ENCODE measurements at regions not wholly inside any gene's neighbourhood (a gene's known extent, or its start where the extent isn't known, plus 50 kb on each side); places are given as distances from the start of the nearest gene placed in this dataset.
"Not testable (repeated sequence)": the region's sequence is repeated elsewhere in the genome, so short reads cannot be mapped to it uniquely, and the experiment has no call there.

DNA sequence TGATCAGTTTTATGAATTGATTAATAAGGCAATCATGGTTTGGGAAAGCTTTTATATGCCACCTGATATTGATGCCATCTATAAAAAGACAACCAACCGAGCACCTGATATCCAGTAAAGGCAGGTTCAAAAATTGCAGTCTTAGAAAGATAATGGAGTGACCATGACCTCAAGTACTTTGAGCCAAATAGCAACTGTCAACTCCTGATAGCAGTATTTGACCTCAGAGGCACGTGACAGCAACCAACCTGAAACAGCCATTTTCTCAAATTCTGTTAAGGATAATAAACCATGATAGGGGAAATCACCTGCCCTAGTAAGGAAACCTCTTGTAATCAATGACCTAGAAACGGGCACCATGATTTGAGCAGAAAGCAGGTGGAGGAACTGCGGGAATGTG lies 77.1 kb upstream of the NFE2L3 start:
- DNase-seq (ENCODE audit: low read depth in 3 of 3), result no peak

GRCh38 chr7:26076691-26077090 lies 75.3 kb upstream of the NFE2L3 start:
- no peak for DNase-seq (ENCODE audit: low read depth in 3 of 3)

DNA sequence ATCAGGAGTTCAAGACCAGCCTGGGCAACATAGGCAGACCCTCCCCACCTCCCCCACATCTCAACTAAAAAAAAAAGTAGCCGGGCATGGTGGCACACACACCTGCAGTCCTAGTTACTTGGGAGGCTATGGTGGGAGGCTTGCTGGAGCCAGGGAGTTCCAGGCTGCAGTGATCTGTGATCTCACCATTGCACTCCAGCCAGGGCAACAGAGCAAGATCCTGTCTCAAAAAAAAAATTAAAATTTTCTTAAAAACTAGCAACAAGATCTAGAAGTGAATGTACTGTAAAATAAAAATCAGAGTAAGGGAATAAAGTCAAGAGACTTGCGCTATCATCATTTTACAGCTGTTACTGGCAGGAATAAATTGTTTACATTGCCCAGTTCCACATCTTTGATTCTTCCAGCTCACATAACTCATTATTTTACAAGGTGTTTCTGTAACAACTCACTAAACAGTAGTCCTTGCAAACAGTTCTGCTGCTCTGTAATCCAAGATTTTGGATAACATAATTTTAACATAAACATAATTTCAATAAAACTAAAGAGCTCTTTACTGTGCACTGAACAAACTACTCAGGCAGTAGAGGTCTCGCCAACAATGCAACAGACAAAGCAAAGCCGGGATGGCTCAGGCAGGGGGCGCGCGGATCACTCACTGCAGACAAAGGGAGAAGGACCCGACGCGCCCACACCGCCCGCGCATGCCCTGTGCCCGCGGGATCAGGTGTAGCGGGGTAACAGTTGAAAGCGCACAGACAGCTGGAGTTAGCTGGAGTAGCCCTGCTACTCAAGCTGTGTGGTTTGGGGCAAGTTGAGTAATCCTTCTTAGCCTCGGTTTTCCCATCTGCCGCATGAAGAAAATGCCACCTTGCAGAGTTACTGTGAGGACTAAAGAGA lies 73.3 kb upstream of the NFE2L3 start:
- peak; percentile 60 to 80 (median 65) for DNase-seq (ENCODE audit: low read depth in 3 of 3)

GRCh38 chr7:26081638-26082037 lies 70.4 kb upstream of the NFE2L3 start:
- DNase-seq (ENCODE audit: low read depth in 3 of 3), result no peak

DNA sequence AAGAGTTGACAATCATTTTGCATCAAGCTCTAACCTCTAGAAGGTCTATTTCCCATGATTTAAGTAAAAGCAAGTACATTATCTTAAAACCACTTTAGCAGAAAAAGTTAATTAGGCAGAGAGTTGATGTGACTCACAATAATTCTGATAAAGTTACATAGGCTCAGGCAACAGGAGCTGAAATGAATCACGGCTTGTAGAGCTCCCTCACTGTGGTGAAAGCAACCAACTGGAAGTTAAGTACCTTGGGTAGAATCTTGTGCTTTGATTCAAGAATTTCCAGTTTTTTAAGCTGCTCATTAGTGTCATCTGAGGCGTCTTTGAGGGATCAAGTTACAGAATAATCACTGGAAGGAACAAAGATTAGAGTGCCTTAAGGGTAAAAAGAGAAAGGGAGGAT lies 68.9 kb upstream of the NFE2L3 start:
- no peak for DNase-seq (ENCODE audit: low read depth in 3 of 3)

DNA sequence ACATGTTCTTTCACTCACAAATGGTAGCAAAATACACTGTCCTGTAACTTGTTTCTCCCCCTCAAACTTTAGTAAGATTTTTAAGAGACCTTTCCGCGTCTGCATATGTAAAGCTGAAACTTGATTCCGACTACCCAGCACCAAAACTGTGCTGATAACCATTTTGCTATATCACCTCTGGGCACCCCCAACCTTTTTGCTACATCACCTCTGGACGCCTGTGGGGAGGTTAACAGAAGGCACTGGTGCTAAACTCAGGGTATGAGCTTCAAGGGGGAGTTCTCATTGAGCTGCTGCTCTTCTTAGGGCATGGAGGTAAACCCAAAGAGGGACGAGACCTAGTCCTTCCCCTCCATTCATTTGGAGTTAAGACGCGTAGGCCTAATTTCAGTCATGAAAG lies 67.6 kb upstream of the NFE2L3 start:
- DNase-seq (ENCODE audit: low read depth in 3 of 3), result no peak

DNA sequence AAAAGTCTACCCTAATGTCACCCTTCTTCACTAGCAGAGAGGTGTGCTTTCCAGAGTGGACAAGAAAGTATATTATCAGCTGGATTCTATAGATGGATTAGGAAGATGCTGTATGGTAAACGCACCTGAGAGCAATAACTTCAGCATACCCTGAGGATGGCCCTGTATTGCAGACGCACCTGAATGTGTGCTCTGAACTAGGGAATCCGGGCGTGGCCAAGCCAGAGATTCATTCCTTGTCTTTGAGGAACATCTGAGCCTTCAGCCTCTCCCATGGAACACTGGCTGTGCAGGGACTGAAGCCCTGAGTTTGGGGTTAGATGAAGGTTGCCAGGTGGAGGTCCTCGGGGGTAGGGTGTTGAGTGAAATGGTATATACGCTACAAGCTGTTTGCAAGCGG lies 66.2 kb upstream of the NFE2L3 start:
- DNase-seq (ENCODE audit: low read depth in 3 of 3), result no peak

- DNase-seq (ENCODE audit: low read depth in 3 of 3), result no peak
These were observed 64.5 kb upstream of the NFE2L3 start for GRCh38 chr7:26087321-26088091.

DNA sequence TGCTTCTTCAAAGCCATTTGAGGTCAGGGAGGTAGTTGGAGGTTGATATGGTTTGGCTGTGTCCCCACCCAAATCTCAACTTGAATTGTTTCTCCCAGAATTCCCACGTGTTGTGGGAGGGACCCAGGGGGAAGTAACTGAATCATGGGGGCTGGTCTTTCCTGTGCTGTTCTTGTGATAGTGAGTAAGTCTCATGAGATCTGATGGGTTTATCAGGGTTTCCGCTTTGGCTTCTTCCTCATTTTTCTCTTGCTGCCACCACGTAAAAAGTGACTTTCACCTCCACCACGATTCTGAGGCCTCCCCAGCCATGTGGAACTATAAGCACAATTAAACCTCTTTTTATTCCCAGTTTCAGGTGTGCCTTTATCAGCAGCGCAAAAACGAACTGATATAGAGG lies 62.5 kb upstream of the NFE2L3 start:
- DNase-seq (ENCODE audit: low read depth in 3 of 3), result not testable (repeated sequence)

DNA sequence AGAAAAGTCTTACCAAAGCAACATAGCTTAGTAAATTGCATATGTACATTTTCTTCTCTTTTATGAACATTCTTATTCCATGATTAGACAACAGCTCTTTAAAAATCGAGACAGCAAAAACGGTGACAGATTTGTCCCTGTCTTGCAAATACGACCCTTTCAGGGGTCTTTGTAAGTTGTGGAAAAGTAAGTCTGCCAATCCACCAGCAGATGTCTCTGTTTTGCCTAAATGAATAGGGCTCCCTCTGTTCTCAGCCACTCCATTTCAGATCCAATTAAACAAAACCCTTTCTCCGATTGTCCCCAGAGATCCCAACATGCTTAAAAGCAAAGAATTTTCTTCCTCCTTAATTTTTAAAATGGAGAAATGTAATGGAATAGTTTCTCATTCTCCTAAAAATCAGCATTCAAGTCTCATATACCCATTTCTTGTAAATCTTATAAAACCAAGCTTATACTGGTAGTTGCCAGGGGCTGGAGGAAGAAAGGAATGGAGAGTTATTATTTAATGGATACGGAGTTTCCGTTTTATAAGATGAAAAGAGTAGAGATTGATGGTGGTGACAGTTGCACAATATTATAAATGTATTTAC lies 61.0 kb upstream of the NFE2L3 start:
- DNase-seq (ENCODE audit: low read depth in 3 of 3), result no peak

- no peak for DNase-seq (ENCODE audit: low read depth in 3 of 3)
These were observed 60.1 kb upstream of the NFE2L3 start for GRCh38 chr7:26091933-26092332.

GRCh38 chr7:26093023-26093422 lies 59.0 kb upstream of the NFE2L3 start:
- no peak for DNase-seq (ENCODE audit: low read depth in 3 of 3)

DNA sequence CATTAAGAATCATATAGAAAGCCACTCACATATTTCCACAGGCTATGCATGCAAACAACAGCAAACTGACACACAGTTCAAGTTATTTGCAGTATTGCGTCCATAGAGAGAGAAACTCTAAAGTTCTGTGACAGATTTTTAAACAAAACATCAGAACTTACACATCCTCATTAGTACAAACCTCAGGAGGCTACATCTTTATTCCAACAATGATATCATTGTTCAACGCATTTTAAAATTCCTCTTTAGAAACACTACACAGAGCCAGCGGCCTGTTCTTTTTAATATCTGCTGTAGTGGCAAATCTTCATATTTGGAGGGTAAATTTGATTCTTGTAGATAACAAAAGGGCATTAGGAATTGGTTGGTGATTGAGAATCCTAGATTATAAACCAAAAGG lies 55.9 kb upstream of the NFE2L3 start:
- no peak for DNase-seq (ENCODE audit: low read depth in 3 of 3)

DNA sequence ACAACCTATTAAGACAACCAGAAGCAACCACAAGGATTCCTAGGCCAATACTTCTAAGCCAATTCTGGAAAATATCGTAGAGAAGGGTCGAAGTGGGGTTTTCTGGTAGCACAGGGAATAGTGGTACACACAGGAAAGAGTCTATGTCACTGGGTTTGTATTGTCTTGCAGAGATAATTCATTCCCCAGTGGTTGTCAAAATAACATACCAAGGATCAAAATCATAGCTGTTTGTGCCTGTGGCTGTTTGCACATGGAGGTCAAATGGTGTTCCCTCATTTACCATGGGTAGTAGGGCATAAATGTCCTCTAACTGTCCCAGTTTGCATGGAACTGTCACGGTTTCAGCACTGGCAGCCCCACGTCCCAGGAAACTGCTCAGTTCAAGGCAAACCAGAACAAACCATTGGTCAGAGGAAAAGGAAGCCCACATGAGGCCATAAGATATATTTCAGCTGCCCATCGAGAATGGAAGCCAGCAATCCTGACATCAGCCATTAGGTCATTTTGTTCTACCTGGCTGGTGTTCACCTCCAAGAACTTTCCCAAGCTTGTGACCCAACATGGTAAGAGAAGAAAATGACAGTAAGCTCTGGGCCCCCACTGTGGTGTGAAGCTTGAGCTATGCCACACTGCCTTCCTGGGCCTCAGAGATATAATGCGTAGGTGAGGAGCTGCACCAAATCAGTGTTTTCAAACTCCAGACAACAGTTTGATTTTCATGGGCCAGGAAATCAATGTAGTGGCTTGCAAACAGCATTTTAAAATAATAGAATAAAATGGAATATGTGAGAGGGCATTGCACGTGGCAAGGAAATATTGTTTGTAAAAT lies 53.9 kb upstream of the NFE2L3 start:
- no peak for DNase-seq (ENCODE audit: low read depth in 3 of 3)

- DNase-seq (ENCODE audit: low read depth in 3 of 3), result no peak
These were observed 52.8 kb upstream of the NFE2L3 start for GRCh38 chr7:26099236-26099635.

DNA sequence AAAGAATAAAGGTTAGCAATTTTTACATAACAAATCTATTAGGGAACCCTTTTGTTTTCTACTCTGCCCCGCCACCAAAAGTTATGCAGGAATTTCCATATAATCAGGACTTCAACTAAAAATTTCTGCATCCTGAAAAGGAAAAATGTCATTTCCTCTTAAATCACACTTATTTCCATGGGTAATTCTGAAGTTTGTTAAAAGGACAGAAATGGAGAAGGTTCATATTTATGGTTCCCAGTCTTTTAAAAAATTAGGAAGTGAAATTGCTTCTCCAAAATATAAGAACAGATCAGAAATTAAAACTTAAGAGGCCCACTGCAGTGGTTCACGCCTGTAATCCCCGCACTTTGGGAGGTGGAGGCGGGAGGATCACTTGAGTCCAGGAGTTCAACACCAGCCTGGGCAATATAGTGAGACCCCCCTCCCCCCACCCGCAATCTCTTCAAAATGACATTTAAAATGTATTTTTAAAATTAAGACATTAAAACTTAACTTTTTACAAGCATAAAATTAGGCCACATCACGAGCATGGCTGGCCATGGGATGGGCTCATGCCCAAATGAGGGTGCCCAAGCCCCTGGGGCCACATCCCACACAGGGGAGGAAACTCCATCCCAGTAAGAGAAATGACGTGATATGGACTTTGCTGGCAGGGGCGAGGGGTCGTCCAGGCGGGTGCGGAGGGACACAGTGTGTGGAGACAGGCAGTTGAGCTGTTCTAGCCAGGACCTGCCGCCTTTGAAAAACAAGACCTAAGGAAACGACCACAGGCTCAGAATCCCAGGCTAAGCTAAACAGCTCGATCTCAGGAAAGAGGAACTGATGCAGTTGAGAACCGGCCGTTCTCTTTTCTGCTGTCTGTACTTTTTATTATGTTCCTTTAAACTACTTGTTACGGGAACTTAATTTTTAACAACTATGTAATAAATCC lies 51.3 kb upstream of the NFE2L3 start:
- no peak for DNase-seq (ENCODE audit: low read depth in 3 of 3)

DNA sequence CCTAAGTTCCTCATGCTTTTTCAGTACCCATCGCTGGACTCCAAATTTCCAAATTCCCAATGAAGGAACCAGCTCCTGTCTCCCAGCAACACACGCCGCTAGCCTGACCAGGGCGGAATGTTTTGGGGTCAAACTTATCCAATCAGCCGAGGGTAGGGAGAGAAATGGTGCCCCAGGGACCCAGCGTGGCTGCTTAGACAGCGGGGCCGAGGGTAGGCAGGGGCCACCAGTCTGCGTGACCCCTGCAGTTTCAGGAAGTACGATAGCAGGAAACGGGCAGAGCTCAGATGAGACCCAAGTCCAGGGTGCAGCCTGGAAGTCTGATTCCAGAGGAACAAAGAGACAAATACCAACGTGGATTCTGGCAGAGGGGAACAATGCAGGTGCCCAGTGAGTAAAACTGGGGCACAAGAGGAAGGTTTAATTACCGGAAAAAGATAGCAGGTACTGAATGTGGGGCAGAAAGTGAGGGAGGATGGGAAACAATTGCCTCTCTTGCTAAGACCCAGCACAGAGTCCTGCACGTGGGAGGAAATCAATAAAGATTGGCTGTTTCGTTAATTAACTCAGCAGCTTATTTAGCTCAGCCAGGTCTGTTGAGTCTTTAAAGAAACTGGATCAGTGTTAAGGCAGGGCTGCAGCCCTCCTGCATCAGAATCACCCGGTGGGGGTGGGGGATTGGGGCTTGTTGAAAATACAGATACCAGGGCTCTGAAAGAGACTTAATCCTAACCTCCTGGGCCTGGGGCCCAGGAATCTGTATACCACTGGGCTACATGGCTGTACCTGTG lies 50.4 kb upstream of the NFE2L3 start:
- DNase-seq (ENCODE audit: low read depth in 3 of 3), result no peak

GRCh38 chr7:26102176-26102575 lies 49.8 kb upstream of the NFE2L3 start:
- DNase-seq (ENCODE audit: low read depth in 3 of 3), result no peak
